ENCODE measurements at regions not wholly inside any gene's neighbourhood (a gene's known extent, or its start where the extent isn't known, plus 50 kb on each side); places are given as distances from the start of the nearest gene placed in this dataset.

GRCh38 chr10:21257919-21258318 lies 267.6 kb downstream of the SKIDA1 start:
- no peak for TF ChIP-seq CTCF (conservative IDR thresholded peaks at IDR 0.05)
- Histone ChIP-seq H3K36me3 (ENCODE audit: control insufficient read depth, insufficient read depth, low read length) (peaks cover 5% of the 10 kb centered on the region), H3K27ac (ENCODE audit: low read depth, low read length) (no peak overlapping the region), H3K27me3 (ENCODE audit: control insufficient read depth, insufficient read depth, low read length, poor library complexity, severe bottlenecking) (no peaks in the 10 kb centered on the region), H3K4me3 (ENCODE audit: low read length) (no peak overlapping the region), H3K9ac (ENCODE audit: extremely low read depth, low read length, poor library complexity, severe bottlenecking) (no peak overlapping the region), H3K9me3 (ENCODE audit: control insufficient read depth, low read length) (no peaks in the 10 kb centered on the region), H3K4me1 (ENCODE audit: control insufficient read depth, insufficient read depth, low read length) (no peaks in the 10 kb centered on the region)
- no peak for DNase-seq
- H3K4me1 Mint-ChIP-seq = peaks cover 8% of the 10 kb centered on the region
- H3K27ac Mint-ChIP-seq = no peak overlapping the region
- no peaks in the 10 kb centered on the region for H3K9me3 Mint-ChIP-seq
- 89 to 95% methylated on average over 1 to 2 of the region's 2 CpGs for WGBS, 2 experiments (ENCODE audit: insufficient coverage in 1 of 2, insufficient read length in 1 of 2)
- peaks cover 40% of the 10 kb centered on the region for H3K36me3 Mint-ChIP-seq (ENCODE audit: low read depth)
- no peaks in the 10 kb centered on the region for H3K27me3 Mint-ChIP-seq (ENCODE audit: insufficient read depth)
- H3K4me3 Mint-ChIP-seq = no peak overlapping the region

GRCh38 chr10:21257191-21257590 lies 268.3 kb downstream of the SKIDA1 start:
- H3K4me3 ChIP-seq (ENCODE audit: low read length) = no peak overlapping the region
- whole genome bisulfite sequencing, 2 experiments (ENCODE audit: insufficient coverage in 1 of 2, insufficient read length in 1 of 2) = 91 to 100% methylated on average over 1 to 2 of the region's 2 CpGs
- H3K4me1 ChIP-seq (ENCODE audit: control insufficient read depth, insufficient read depth, low read length) = no peaks in the 10 kb centered on the region
- H3K9ac ChIP-seq (ENCODE audit: extremely low read depth, low read length, poor library complexity, severe bottlenecking) = no peak overlapping the region
- no peak for DNase-seq
- Mint-ChIP-seq H3K27me3 (ENCODE audit: insufficient read depth) (no peaks in the 10 kb centered on the region), H3K36me3 (ENCODE audit: low read depth) (peaks cover 39% of the 10 kb centered on the region), H3K27ac (no peak overlapping the region), H3K4me1 (peaks cover 8% of the 10 kb centered on the region), H3K9me3 (no peaks in the 10 kb centered on the region), H3K4me3 (no peak overlapping the region)
- peaks cover 5% of the 10 kb centered on the region for H3K36me3 ChIP-seq (ENCODE audit: control insufficient read depth, insufficient read depth, low read length)
- no peak overlapping the region for H3K27ac ChIP-seq (ENCODE audit: low read depth, low read length)
- no peaks in the 10 kb centered on the region for H3K27me3 ChIP-seq (ENCODE audit: control insufficient read depth, insufficient read depth, low read length, poor library complexity, severe bottlenecking)
- no peaks in the 10 kb centered on the region for H3K9me3 ChIP-seq (ENCODE audit: control insufficient read depth, low read length)
- TF ChIP-seq CTCF (conservative IDR thresholded peaks at IDR 0.05) = no peak

- TF ChIP-seq CTCF (conservative IDR thresholded peaks at IDR 0.05) = no peak
- no peaks in the 10 kb centered on the region for H3K27me3 Mint-ChIP-seq (ENCODE audit: insufficient read depth)
- no peak overlapping the region for H3K9ac ChIP-seq (ENCODE audit: extremely low read depth, low read length, poor library complexity, severe bottlenecking)
- no peaks in the 10 kb centered on the region for H3K4me1 ChIP-seq (ENCODE audit: control insufficient read depth, insufficient read depth, low read length)
- H3K4me3 ChIP-seq (ENCODE audit: low read length) = no peak overlapping the region
- no peaks in the 10 kb centered on the region for H3K27me3 ChIP-seq (ENCODE audit: control insufficient read depth, insufficient read depth, low read length, poor library complexity, severe bottlenecking)
- peaks cover 52% of the 10 kb centered on the region for H3K36me3 Mint-ChIP-seq (ENCODE audit: low read depth)
- DNase-seq = no peak
- 91% methylated on average over 1 of the region's 1 CpG; no CpG with 5 or more reads in 1 of the 2 experiments for WGBS, 2 experiments (ENCODE audit: insufficient coverage in 1 of 2, insufficient read length in 1 of 2)
- no peak overlapping the region for H3K4me3 Mint-ChIP-seq
- no peaks in the 10 kb centered on the region for H3K9me3 ChIP-seq (ENCODE audit: control insufficient read depth, low read length)
- H3K36me3 ChIP-seq (ENCODE audit: control insufficient read depth, insufficient read depth, low read length) = no peaks in the 10 kb centered on the region
- H3K27ac Mint-ChIP-seq = no peak overlapping the region
- H3K9me3 Mint-ChIP-seq = peaks cover 2% of the 10 kb centered on the region
- H3K27ac ChIP-seq (ENCODE audit: low read depth, low read length) = no peak overlapping the region
- no peaks in the 10 kb centered on the region for H3K4me1 Mint-ChIP-seq
Observed at GRCh38 chr10:21249435-21249834, 276.0 kb downstream of the SKIDA1 start.

Measured in endodermal cell (in vitro differentiated cells).